WERI-Rb-1 (cell line): ENCODE measurements at regions not wholly inside any gene's neighbourhood (a gene's known extent, or its start where the extent isn't known, plus 50 kb on each side); places are given as distances from the start of the nearest gene placed in this dataset.
"Not testable (repeated sequence)": the region's sequence is repeated elsewhere in the genome, so short reads cannot be mapped to it uniquely, and the experiment has no call there.

Experiments
- DNase-seq: peaks from one replicate; pipeline ENCODE4 v3.0.0-alpha.2; 2020
- H3K27ac ChIP-seq: fragments of 250-450 bp; sonication (Bioruptor Pico); 2 replicates; pipeline ENCODE4 v1.5.1; 2020; ENCODE audit warnings: mild to moderate bottlenecking, moderate library complexity
- H3K27me3 ChIP-seq: fragments of 250-450 bp; sonication (Bioruptor Pico); 2 replicates; pipeline ENCODE4 v1.5.1; 2021; ENCODE audit warnings: mild to moderate bottlenecking, low read depth, moderate library complexity; ENCODE audit not compliant: insufficient read depth, severe bottlenecking
- H3K36me3 ChIP-seq: fragments of 250-450 bp; sonication (Bioruptor Pico); 2 replicates; pipeline ENCODE4 v1.5.1; 2020; ENCODE audit warnings: mild to moderate bottlenecking, moderate library complexity
- H3K4me3 ChIP-seq: 2 replicates; pipeline ENCODE4 v1.5.1; 2011; ENCODE audit warnings: low read depth, mild to moderate bottlenecking, control low read depth, low read length
- H3K9me3 ChIP-seq: fragments of 250-450 bp; sonication (Bioruptor Pico); 2 replicates; pipeline ENCODE4 v1.5.1; 2021; ENCODE audit warnings: mild to moderate bottlenecking, moderate library complexity; ENCODE audit not compliant: severe bottlenecking
- CTCF ChIP-seq: IDR thresholded peaks from 2 replicates; pipeline ENCODE4 v1.5.1; 2011; ENCODE audit warnings: low read depth, mild to moderate bottlenecking, control low read depth, inconsistent platforms, low read length

GRCh38 chr2:166764216-166764615, 124.1 kb upstream of the XIRP2 start:
- no peak overlapping the region for H3K27ac ChIP-seq
- TF ChIP-seq CTCF: no peak
- no peak overlapping the region for H3K4me3 ChIP-seq
- no peaks in the 10 kb centered on the region for H3K27me3 ChIP-seq
- H3K9me3 ChIP-seq: no peaks in the 10 kb centered on the region
- H3K36me3 ChIP-seq: no peaks in the 10 kb centered on the region
- DNase-seq: no peak

GRCh38 chr2:166762746-166763145, 125.5 kb upstream of the XIRP2 start:
- Histone ChIP-seq H3K27ac (no peak overlapping the region), H3K36me3 (no peaks in the 10 kb centered on the region), H3K4me3 (no peak overlapping the region), H3K9me3 (no peaks in the 10 kb centered on the region), H3K27me3 (no peaks in the 10 kb centered on the region)
- no peak for DNase-seq
- TF ChIP-seq CTCF: no peak

- DNase-seq: no peak
- Histone ChIP-seq H3K4me3 (no peak overlapping the region), H3K9me3 (no peaks in the 10 kb centered on the region), H3K36me3 (no peaks in the 10 kb centered on the region), H3K27me3 (no peaks in the 10 kb centered on the region), H3K27ac (no peak overlapping the region)
- no peak for TF ChIP-seq CTCF
Measured at GRCh38 chr2:166758956-166759355, 129.3 kb upstream of the XIRP2 start.

- TF ChIP-seq CTCF: no peak
- H3K27ac ChIP-seq: no peak overlapping the region
- no peaks in the 10 kb centered on the region for H3K36me3 ChIP-seq
- no peak overlapping the region for H3K4me3 ChIP-seq
- no peaks in the 10 kb centered on the region for H3K27me3 ChIP-seq
- no peaks in the 10 kb centered on the region for H3K9me3 ChIP-seq
- no peak for DNase-seq
Measured at GRCh38 chr2:166750624-166751023, 137.7 kb upstream of the XIRP2 start.

GRCh38 chr2:166744117-166744516, 144.2 kb upstream of the XIRP2 start:
- H3K36me3 ChIP-seq: not testable (repeated sequence)

GRCh38 chr2:166743482-166743881, 144.8 kb upstream of the XIRP2 start:
- H3K36me3 ChIP-seq, DNase-seq, H3K27ac ChIP-seq, H3K4me3 ChIP-seq, H3K27me3 ChIP-seq: not testable (repeated sequence)
- peaks cover 17% of the 10 kb centered on the region for H3K9me3 ChIP-seq

More at GRCh38 chr2:166744117-166744516, 144.2 kb upstream of the XIRP2 start:
- DNase-seq, H3K27ac ChIP-seq, H3K27me3 ChIP-seq, H3K4me3 ChIP-seq: not testable (repeated sequence)
- H3K9me3 ChIP-seq: peaks cover 17% of the 10 kb centered on the region

- Histone ChIP-seq H3K27me3 (no peaks in the 10 kb centered on the region), H3K4me3 (no peak overlapping the region), H3K27ac (no peak overlapping the region), H3K9me3 (no peaks in the 10 kb centered on the region), H3K36me3 (no peaks in the 10 kb centered on the region)
- DNase-seq: no peak
- TF ChIP-seq CTCF: no peak
Measured at GRCh38 chr2:166727095-166727494, 161.2 kb upstream of the XIRP2 start.
